SHP77 (cell line): ENCODE measurements at regions not wholly inside any gene's neighbourhood (a gene's known extent, or its start where the extent isn't known, plus 50 kb on each side); places are given as distances from the start of the nearest gene placed in this dataset.

Experiments used
- DNase-seq, 2 experiments: peaks; one replicate each; lab custom pipeline; 2025; lab: John Stamatoyannopoulos, UW

DNA sequence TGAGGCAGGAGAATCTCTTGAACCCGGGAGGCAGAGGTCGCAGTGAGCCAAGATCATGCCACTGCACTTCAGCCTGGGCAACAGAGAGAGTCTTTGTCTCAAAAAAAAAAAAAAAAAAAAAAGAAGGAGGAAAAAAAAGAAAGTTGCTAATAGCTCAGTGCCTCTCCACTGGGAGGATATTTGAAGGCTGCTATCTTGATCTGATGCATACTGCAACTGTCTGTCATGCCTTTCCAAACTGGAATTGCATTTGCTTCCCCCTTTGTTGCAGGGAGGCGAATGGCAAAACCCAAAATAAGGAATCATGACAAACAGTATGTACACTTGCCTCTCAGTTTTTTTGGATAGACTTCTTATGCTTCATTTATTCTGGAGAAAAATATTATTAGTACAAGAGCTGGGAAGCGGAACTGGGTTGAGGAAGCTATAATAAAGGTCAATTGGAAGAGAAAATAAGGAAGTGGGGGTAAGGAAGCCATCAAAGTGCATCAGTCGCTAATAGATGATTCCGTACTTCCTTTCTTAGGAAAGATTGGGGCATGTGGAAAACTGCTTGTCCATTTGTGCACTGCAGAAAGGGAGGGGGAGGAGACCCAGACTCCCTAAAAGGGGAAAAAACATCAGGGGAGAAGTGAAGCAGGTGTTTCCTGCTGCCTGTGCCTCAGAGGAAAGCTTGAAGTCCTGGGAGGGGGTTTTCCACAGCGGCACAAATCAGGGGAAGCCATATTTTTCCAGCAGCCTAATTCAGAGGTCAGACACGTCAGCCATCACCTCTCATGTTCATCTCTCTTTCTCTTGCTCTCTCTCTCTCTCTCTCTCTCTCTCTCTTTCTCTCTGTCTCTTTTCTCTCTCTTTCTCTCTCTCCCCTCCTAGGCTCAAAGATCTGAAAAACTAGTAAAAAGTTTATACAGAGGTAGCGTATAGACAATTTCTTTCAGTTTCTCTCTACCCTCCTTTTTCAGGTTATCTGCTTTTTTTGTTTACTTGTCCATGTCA lies 301.4 kb upstream of the TNP1 start:
- peak in 1 of 2 experiments; percentile 38 for DNase-seq

DNA sequence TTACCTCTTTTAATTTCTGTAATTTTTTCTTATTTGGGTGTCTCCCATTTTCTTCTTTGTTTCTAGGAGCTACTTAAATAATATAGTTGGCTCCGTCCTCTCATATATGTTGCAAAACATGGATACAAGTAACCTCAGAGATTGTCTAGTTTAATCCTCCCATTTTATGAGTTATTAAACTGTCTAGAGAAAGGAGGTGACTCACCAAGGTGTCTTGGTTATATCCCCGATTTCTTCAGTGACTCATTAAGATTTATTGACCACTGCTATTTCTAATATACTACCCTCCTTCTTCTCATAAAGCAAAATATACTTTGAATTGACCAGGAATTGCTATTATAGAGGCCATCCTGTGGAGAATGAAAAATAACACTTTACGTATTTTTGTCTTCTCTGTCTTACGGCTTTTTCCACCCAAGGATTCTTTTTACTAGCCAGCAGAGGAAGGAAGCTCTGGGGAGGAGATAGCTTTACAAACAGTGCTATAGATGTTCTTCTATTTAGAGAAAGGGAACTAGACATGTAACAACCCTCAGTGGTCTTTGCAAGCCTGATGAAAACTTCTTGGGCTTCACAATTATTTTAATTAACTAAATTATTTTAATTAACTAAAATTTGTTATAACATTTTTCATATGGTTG lies 300.4 kb upstream of the TNP1 start:
- no peak for DNase-seq

DNA sequence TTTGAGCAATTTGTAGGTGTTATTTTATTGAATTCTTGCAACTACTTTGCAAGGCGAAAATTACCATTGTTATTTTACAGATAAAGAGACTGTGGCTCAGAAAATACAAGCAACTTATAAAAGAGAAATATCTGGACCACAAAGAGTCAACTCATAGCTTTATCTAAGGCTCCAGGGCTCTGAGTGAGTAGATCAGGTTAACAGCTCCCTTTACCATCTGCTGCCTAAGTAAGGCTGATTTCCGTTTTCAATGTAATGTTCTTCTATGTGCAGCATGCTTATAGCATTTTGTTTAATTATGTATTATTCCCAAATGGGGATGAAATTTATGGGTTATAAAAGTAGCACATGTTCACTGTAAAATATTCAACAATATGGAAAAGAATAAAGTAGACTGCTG lies 299.1 kb upstream of the TNP1 start:
- DNase-seq = no peak

DNA sequence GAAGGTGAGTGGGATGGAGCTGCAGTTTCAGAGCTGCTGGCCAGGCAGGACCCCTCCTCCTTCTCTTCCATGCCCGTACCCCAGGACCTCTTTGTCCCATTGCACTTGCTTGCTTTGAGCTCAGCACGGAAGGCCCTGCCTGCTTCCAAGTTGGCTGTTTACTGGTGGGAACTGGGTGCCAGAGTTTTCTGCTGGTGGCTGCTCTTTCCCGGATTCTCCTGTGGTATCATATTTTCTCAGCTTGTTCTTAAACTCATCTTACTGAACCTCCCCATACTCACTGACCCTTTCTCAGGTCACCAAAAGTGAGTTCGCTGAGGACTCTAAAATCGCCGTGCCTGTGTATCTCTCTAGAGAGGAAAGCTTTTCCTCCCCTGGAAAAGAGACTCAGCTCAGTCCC lies 297.7 kb upstream of the TNP1 start:
- no peak for DNase-seq

DNA sequence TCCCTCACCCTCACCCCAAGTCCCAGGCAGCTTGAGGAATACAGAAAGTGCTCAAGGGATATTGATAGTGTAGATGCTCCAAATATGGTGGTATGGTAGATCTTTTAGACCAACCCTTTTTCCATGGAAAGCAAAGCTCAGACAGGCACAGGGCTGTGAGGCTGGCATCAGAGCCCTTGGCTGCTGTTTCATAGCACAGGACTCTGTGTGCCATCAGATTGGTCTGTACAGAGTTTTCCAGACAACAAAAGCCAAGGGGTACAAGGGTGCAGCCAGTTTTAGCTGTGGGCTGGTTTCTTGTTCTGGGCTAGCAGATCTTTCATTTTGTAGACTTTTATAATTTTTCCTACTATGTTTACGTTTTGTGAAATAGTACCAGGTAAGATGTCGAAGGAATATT lies 296.9 kb upstream of the TNP1 start:
- no peak for DNase-seq

DNA sequence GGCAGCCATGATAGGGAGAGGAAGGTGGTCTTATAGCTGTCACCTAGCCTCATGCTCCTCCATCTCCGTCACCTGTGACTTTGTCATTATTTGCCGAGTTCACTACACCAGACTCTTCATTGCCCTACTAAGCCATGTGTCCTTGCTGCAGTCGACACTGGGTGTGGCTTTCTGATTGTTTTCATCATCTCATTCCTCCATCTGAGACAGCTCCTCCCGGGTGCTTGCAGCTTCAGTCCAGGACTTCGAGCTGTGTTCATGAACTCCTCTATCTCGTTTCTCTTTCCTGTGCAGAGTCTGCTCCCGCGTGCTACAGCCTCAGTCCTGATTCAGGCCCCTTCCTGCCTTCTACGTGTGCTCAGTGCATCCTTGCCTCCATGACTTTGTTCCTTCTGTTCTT lies 295.1 kb upstream of the TNP1 start:
- no peak for DNase-seq

DNA sequence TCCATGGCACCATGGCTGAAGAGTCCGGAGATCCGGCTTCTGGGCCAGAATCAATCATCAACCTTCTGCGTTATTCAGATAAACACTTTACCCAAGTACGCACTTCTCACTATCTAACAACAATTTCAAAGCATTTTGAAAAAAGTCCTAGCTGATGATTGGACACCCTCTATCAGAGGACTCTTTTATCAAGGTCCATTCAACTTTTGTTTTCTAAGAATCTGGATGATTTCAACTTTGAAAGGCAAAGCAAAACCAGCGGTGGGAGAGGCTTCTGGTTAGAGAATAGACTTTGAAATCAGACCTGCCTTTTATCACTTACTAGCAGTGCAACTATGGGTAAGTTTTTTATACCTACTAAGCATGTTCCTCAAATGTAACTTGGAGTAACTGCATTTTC lies 293.6 kb upstream of the TNP1 start:
- no peak for DNase-seq

DNA sequence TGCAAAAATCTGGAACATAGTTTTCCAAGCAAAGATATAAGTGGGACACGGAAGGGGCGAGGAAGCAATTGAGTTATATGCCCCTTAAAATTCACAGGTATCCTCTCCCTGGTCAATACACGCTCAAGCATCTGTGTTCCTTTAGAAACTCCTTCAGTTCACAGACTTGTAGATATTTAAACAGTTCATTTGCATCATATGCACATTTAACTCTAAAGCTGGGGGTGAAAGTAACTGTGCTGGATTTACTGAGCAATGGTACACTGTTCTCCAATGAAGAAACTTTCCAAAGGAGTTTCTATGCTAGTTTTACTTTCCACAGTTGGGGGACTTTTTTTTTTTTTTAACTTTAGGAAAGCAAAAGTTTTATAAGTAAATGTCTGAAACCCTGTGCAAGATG lies 293.0 kb upstream of the TNP1 start:
- no peak for DNase-seq

DNA sequence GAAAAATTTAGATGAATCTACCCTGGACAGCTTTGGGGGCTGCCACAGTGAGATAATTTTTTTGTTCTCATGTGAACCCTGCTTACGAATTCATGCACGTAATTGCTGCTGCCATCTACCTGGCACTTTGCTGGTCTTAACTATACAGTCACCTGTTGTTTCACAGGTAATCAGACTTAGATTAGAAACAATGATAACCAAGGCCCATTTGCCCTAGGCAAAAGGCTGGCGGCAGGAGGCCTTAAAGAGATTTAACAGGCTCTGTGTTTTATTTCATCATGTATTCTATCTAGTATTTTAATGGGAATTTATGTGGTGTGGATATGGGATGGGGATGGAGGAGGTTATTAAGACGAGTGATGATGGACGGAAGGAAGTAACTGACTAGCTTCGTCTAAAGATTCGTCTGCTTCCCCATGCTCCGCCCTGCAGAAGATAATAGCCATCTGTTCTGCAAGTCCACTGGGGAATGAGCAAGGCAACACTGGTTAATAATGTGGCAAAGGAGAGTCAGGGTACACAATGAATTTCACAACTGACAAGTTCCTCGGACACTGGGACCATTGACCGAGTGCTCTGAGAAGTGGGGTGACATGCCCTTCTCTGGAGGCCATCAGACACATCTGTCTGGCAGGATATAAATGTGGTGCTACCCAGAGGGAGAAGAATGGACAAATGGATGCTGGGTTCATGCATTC lies 291.8 kb upstream of the TNP1 start:
- no peak for DNase-seq

DNA sequence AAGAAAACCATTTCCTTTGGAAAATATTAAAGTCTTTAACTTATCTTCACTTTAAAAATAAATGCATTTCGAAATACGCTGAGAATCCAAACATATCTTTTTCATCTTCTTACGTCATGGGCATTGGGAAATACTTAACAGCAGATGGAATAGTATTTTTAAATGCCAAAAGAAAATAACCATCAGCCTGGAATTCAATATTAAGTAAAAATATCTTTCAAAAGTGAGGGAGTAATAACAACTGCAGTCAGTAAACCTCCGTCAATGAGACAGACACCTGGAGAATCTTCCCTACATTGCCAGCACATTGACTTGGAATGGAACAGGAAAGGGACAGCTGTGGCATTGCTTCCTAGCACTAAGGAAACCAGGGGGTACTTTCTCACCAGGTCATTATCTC lies 290.4 kb upstream of the TNP1 start:
- DNase-seq = no peak

DNA sequence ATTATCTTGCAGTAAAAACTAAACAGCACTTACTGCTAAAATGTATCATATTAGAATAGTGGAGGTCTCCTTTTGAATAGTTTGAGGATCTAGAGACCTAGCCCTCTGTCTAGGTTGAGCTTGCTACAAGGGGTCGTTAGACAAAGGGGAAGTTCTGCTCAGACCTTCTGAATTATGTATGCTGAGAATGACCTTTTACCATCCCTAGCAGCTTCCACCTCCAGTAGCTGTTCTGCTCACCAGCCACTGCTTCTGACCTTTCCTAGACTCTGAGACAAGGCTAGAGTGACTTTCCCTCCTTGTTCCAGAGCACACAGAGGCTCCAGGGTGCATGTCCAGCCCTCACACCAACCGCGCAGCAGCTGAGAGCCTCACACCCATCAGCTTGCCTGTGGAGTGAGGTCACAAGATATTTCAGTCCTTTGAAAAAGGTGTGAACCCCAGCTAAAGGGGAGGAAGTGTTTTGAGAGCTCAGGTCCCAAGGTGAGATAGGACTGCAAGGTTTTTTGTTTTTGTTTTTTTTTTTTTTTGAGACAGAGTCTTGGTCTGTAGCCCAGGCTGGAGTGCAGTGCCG lies 289.3 kb upstream of the TNP1 start:
- no peak for DNase-seq

DNA sequence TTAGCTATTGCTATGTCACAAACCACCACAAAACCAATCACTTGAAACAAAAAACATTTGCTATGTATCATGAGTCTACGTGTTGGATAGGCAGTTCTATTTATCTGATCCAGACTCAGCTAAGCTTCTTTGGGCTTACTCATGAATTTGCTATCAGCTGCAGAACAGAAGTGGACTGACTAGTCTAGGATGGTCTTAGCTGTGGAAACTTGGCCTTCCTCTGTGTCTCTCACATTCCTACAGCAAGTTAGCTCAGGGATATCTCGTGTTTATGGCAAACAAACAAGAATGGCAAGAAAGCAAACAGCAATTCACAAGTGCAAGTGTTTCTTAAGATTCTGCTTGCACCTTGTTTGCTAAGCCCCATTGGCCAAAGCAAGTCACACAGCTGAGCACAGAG lies 288.0 kb upstream of the TNP1 start:
- DNase-seq = no peak

DNA sequence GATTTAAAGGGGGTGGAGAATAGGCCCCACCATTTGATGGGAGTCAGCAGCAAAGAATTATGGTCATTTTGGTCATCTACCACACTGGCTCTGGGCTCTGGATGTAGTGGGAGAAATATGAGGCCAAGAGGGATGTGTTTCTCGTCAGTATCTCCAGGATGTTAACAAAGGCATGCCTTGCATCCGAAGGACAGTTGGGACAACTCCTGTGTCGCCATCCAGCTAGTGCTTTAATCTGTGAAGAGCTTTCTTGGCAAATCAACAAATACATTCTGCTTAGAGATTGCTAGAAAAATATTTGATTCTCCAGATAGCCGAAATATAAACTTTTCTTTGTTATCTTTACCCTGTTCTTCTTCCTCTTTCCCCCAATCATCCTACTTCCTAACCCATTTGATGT lies 287.1 kb upstream of the TNP1 start:
- DNase-seq = no peak

DNA sequence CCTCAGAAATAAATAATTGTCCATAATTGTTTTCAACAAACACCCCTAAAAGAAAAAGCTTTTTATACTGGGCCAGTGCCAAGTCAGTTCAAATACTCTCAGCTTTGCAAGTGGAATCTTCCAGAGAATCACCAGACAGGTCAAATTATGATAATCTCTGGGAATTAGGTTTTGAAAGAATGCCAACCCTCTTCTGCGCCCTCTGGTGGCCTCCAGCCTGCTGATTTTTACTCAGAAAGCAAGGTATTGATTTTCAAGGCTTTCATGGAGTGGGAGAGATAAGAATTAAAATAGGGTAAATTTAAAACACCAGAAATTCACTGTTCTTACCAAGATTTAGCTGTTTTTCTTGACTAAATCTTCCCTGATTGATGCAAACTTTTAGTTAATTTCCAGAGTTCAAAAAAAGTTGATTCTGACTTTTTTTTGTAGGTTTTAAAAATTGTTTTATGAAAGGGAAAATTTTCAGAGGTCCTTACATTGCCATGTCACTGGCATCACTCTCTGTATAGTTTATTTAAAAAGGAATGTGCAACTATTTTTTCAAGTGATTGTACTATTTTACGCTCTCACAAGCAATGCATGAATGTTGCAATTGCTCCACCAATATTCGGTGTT lies 282.9 kb upstream of the TNP1 start:
- peak; percentile 35 to 60 for DNase-seq

DNA sequence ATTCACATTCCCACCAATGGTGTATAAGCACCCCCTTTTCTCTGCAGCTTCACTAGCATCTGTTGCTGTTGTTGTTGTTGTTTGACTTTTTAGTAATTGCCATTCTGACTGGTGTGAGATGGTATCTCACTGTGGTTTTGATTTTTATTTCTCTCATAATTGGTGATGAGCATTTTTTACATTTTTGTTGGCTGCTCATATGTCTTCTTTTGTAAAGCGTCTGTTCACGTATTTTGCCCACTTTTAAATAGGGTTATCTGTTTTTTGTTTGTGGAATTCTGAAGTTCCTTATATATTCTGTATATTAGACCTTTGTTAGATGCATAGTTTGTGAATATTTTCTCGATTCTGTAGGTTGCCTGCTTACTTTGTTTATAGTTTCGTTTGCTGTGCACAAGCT lies 278.4 kb upstream of the TNP1 start:
- DNase-seq = no peak

DNA sequence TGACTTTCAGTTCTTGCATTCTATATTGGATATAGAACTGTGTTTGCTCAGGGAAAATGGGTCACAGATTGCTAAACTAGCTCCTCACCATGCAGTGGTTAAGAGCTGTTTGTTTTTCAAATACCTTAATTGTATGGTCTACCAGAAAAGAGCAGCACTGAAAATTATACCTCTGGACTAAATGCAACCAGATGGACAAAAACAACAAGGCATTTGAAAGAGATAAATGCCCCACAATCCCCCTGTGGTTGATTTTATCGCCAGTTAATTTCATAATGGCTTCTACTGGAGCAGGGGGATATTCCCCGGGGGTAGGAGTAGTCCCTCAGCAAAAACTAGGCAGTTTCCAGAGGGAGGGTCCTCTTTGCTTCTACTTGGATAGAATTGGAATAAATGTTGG lies 267.9 kb upstream of the TNP1 start:
- DNase-seq = no peak

DNA sequence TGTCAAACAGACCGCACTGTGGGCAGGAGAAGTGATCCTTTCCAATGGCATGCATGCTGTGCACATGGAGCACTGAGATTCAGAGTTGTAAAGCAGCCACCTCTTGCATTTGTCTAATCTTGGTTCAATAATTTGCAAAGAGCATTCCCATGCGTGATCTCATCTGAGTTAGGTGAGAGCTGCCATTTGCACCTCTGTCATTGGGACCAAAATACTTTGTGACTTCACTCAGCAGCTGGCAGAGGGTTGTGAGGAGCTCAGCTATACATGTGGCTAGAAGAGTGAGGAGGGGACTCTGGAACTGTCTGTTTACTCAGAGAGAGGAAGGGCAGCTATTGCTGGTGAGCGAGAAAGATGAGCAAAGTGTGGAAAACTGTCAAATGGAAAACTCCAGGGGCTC lies 265.1 kb upstream of the TNP1 start:
- no peak for DNase-seq

DNA sequence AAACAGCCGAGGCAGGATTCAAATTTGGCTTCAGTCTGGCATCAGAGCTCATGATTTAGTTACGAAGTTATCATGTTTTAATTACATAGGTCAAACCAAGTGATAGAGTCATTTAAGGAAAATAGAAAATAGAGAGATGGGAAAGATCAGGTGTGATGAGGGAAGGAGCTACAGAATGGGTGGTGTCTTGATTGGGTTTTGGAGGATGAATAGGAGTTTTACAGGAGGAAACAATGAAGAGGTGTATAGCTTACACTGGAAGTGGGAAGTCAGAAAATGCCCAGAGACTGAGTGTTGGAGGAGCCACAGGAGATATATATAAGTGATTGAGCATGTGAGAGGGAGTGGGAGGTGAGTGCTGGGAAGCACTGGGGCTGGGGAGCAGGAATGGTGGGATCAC lies 264.2 kb upstream of the TNP1 start:
- no peak for DNase-seq

DNA sequence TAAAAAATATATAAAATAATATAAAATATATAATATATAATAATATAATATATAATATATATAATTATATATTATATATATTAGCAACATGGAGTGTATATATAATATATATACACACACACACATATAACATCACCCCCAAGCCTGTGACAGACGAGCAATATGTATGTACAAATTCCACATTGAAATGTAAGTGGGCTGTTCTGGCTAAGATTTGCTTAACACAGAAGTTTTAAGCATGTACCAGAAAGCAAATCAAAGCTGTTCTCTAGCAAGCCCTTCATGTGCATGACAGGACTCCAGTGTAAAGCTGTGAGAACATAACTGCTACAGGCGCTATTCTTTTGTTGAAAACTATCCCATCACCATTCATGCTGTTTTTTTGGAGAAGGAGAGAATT lies 261.7 kb upstream of the TNP1 start:
- DNase-seq = no peak

DNA sequence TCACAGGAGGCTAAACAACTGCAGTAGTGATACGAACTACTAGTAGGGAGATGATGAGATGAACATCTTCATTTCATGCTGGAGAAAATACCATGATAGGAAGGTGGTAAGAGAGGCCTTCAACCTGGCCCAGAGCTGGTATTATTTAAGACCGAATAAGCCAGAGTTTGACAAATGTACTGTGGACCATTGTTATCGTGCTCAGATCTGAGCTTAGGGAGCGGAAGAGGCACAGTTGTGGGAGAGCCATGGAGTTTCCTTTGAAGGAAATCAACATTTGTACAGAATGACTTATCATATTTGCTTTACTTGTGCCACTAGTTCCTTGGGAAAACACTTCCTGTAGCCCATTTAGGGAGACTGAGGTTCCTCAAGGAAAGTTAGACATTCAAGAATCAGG lies 260.6 kb upstream of the TNP1 start:
- no peak for DNase-seq

DNA sequence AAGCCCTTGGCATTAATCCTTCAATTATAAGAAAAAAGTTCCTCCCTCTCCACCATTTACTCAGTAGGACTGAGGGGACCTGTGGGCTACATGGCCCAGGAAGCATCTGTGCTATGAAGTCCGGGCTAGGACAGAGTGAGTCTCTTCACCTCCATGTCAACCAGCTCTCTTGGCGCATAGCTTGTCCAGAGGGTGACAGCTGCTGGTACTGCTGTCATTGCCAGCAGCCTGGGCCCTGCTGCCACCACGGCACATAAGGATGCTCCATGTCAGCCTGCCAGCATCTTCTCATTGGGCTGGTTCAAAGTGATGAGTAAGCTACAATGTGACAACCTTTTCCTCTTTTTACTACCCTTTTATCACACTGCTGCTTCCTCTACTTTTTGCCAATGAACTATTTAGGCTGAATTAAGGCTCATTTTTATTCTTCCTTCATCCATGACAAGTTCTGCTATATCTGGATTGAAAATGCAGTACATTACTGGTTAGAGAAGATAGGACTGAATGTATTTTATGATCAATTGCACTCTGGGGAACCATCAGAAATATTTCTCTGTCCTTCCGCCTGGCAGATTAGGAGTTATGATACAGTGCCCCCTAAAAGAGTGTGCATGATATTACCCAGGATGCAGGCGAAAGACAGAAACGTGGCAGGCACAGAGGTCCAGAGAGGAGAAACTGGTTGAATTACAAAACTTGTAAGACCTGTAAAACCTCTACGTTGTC lies 258.9 kb upstream of the TNP1 start:
- no peak for DNase-seq
